T-helper 17 cell (primary cell): ENCODE measurements at regions not wholly inside any gene's neighbourhood (a gene's known extent, or its start where the extent isn't known, plus 50 kb on each side); places are given as distances from the start of the nearest gene placed in this dataset.

Experiments used
- ATAC-seq: fragments of 150-1000 bp; cut with Tn5 transposase; 2 replicates; pipeline ENCODE4 v1.10.0; 2021; ENCODE audit warnings: mild to moderate bottlenecking, moderate library complexity
- DNase-seq, 3 donors: peaks; one replicate each; pipeline versions ENCODE4 v3.0.0 to v3.0.0-alpha.2; 2020 to 2021
- H3K9me3 ChIP-seq: one replicate; pipeline ENCODE4 v1.7.0; 2013; ENCODE audit warnings: low read length, mild to moderate bottlenecking; ENCODE audit not compliant: control insufficient read depth, poor library complexity, severe bottlenecking
- H3K27ac Mint-ChIP-seq: one replicate; pipeline ENCODE4 v1.8.0; 2022; ENCODE audit warnings: mild to moderate bottlenecking, moderate library complexity, mixed read lengths
- H3K27me3 Mint-ChIP-seq: one replicate; pipeline ENCODE4 v1.8.0; 2022; ENCODE audit warnings: mixed read lengths
- H3K36me3 Mint-ChIP-seq: one replicate; pipeline ENCODE4 v1.8.0; 2022; ENCODE audit warnings: low read depth, mixed read lengths
- H3K4me1 Mint-ChIP-seq: one replicate; pipeline ENCODE4 v1.8.0; 2022; ENCODE audit warnings: mild to moderate bottlenecking, mixed read lengths
- H3K4me3 Mint-ChIP-seq: one replicate; pipeline ENCODE4 v1.8.0; 2022; ENCODE audit warnings: mild to moderate bottlenecking, moderate library complexity, mixed read lengths

GRCh38 chr16:54801057-54801844 lies 129.4 kb upstream of the IRX5 start:
- ATAC-seq, result no peak
- H3K36me3 Mint-ChIP-seq, result no peaks in the 10 kb centered on the region
- H3K27me3 Mint-ChIP-seq, result no peaks in the 10 kb centered on the region
- H3K4me1 Mint-ChIP-seq, result no peaks in the 10 kb centered on the region
- no peak for DNase-seq
- H3K9me3 ChIP-seq, result no peaks in the 10 kb centered on the region
- no peak overlapping the region for H3K4me3 Mint-ChIP-seq
- no peak overlapping the region for H3K27ac Mint-ChIP-seq

DNA sequence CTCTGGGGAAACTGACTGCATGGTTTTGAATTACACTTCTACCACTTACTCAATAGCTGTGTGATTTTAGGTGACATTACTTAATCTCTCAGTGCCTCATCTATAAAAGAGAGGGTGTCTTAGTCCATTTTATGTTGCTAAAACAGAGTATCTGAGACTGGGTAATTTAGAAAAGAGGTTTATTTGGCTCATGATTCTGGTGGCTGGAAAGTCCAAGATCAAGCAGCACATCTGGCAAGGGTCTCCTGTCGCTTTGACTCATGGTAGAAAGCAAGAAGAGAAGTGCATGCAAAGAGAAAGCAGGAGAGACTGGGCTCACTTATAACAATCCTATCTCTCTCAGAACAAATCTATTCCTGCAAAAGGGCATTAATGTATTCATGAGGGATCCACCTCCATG lies 132.4 kb upstream of the IRX5 start:
- no peak overlapping the region for H3K4me3 Mint-ChIP-seq
- no peaks in the 10 kb centered on the region for H3K27me3 Mint-ChIP-seq
- no peak for DNase-seq
- ATAC-seq, result no peak
- no peaks in the 10 kb centered on the region for H3K9me3 ChIP-seq
- H3K36me3 Mint-ChIP-seq, result no peaks in the 10 kb centered on the region
- H3K4me1 Mint-ChIP-seq, result no peaks in the 10 kb centered on the region
- no peak overlapping the region for H3K27ac Mint-ChIP-seq

- Mint-ChIP-seq H3K4me1 (no peaks in the 10 kb centered on the region), H3K36me3 (no peaks in the 10 kb centered on the region), H3K27me3 (no peaks in the 10 kb centered on the region), H3K27ac (no peak overlapping the region), H3K4me3 (no peak overlapping the region)
- DNase-seq (no peak), ATAC-seq (no peak)
- no peaks in the 10 kb centered on the region for H3K9me3 ChIP-seq
These were observed 134.5 kb upstream of the IRX5 start for GRCh38 chr16:54796211-54796610.

DNA sequence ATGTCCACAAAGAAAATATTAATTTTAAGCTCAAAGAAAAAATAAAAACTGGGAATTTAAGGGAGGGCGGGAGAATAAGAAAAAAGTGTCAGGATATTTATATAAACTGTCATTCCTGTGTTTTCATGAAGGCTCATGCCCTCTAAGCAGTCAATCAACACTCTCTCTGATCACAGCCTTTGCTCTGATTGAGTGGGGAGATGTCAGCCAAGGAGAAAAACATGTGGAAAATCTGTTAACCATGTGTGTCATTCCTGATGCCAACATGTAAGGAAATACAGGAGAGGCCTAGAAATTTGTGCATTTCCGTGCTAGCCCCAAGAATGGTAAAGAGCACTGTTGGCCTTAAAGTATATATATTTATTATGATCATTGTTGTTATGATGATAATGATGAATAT lies 137.9 kb upstream of the IRX5 start:
- ATAC-seq, result no peak
- H3K27ac Mint-ChIP-seq, result no peak overlapping the region

GRCh38 chr16:54787045-54787444 lies 143.6 kb upstream of the IRX5 start:
- Mint-ChIP-seq H3K27ac (no peak overlapping the region), H3K36me3 (no peaks in the 10 kb centered on the region), H3K27me3 (peaks cover 5% of the 10 kb centered on the region), H3K4me1 (no peaks in the 10 kb centered on the region), H3K4me3 (no peak overlapping the region)
- ATAC-seq (no peak), DNase-seq (no peak)
- H3K9me3 ChIP-seq, result no peaks in the 10 kb centered on the region

More for the DNA sequence above, 137.9 kb upstream of the IRX5 start:
- Mint-ChIP-seq H3K4me1 (no peaks in the 10 kb centered on the region), H3K27me3 (no peaks in the 10 kb centered on the region), H3K4me3 (no peak overlapping the region), H3K36me3 (no peaks in the 10 kb centered on the region)
- no peaks in the 10 kb centered on the region for H3K9me3 ChIP-seq
- DNase-seq, result no peak

GRCh38 chr16:54783980-54784379 lies 146.7 kb upstream of the IRX5 start:
- no peak for ATAC-seq
- no peak overlapping the region for H3K27ac Mint-ChIP-seq
- H3K4me1 Mint-ChIP-seq, result no peaks in the 10 kb centered on the region
- DNase-seq, result no peak
- H3K27me3 Mint-ChIP-seq, result peaks cover 5% of the 10 kb centered on the region
- H3K4me3 Mint-ChIP-seq, result no peak overlapping the region
- no peaks in the 10 kb centered on the region for H3K9me3 ChIP-seq
- H3K36me3 Mint-ChIP-seq, result no peaks in the 10 kb centered on the region

DNA sequence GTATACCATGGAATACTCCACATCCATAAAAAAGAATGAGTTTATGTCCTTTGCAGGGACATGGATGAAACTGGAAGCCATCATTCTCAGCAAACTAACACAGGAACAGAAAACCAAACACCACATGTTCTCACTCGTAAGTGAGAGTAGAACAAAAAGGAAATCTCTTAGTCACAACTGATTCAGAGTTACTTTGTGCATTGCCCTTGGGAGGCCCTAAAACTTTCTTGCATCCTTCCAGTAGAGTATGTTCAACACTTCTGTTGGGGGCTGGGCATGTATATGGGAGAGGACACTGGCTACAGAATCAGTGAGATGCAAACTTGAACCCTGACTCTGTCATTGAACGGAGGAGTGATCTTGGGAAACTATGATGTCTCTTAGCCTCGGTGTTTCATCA lies 147.4 kb upstream of the IRX5 start:
- no peaks in the 10 kb centered on the region for H3K4me1 Mint-ChIP-seq
- H3K27ac Mint-ChIP-seq, result no peak overlapping the region
- no peak for ATAC-seq
- peaks cover 2% of the 10 kb centered on the region for H3K36me3 Mint-ChIP-seq
- no peak for DNase-seq
- H3K27me3 Mint-ChIP-seq, result peaks cover 5% of the 10 kb centered on the region
- H3K4me3 Mint-ChIP-seq, result no peak overlapping the region
- no peaks in the 10 kb centered on the region for H3K9me3 ChIP-seq

GRCh38 chr16:54780266-54780665 lies 150.4 kb upstream of the IRX5 start:
- H3K27ac Mint-ChIP-seq, result no peak overlapping the region
- no peak overlapping the region for H3K4me3 Mint-ChIP-seq
- no peak for DNase-seq
- no peak for ATAC-seq
- no peaks in the 10 kb centered on the region for H3K9me3 ChIP-seq
- peaks cover 2% of the 10 kb centered on the region for H3K36me3 Mint-ChIP-seq
- no peaks in the 10 kb centered on the region for H3K4me1 Mint-ChIP-seq
- peaks cover 5% of the 10 kb centered on the region for H3K27me3 Mint-ChIP-seq

DNA sequence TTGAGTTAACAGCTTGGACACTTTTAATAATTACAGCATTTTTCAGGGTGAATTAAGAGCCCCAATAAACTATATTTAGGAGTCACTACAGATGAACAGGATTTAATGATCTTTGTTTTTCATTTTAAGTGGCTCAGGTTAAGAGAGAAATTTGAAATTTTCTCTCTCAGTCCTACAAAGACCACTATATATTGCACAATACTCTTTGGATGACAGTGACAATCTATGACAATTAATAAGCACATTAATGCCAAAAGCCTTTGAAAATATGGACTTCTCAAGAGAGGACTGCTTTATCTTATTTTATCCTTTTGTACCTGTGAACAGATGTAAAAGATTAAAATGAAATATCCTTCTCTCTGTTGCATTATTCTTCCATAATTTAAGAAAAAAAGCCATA lies 151.1 kb upstream of the IRX5 start:
- ATAC-seq (no peak), DNase-seq (no peak)
- no peak overlapping the region for H3K4me3 Mint-ChIP-seq
- no peak overlapping the region for H3K27ac Mint-ChIP-seq
- H3K9me3 ChIP-seq, result no peaks in the 10 kb centered on the region
- peaks cover 2% of the 10 kb centered on the region for H3K36me3 Mint-ChIP-seq
- H3K27me3 Mint-ChIP-seq, result peaks cover 5% of the 10 kb centered on the region
- no peaks in the 10 kb centered on the region for H3K4me1 Mint-ChIP-seq

DNA sequence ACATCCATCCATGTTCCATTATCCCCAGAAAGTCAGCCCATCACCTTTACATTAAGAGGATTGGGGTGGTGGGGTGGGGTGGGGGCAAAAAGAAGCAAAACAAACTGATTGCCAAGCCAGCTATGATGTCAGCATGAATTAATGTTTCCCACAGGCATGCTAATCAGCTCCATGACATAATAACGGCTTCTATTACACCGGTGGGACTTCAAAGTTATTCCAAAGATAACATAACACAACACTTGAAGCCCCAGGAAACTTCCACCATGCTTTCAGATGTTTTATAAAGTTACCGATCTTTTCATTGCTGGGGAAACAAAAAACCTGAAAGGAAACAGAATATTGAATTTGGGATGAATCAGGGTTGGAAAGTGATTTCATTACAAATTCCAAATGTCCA lies 155.9 kb upstream of the IRX5 start:
- Mint-ChIP-seq H3K4me3 (no peak overlapping the region), H3K36me3 (peaks cover 2% of the 10 kb centered on the region), H3K27ac (no peak overlapping the region), H3K27me3 (peaks cover 5% of the 10 kb centered on the region), H3K4me1 (no peaks in the 10 kb centered on the region)
- DNase-seq, result no peak
- ATAC-seq, result no peak
- H3K9me3 ChIP-seq, result no peaks in the 10 kb centered on the region

DNA sequence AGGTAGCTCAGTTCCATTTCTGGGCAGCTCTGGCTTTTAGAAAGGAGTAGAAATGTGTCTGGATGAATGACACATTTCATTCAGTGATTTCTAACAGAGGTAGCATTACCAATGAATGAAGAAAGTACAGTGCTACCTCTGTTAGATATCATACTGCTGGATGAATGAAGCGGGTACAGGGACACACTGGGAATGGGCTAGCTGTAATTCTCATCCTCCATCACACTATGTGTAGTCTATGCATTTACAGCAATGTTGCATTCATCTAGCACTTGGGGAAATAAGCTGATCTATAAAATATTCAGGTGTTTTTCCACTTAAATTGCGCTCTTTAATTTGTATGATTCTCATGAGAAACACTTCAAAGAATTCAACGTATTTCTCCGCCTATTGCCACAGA lies 158.3 kb upstream of the IRX5 start:
- Mint-ChIP-seq H3K4me3 (no peak overlapping the region), H3K36me3 (no peaks in the 10 kb centered on the region), H3K27me3 (peaks cover 5% of the 10 kb centered on the region), H3K4me1 (no peaks in the 10 kb centered on the region), H3K27ac (no peak overlapping the region)
- ATAC-seq, result no peak
- no peak for DNase-seq
- no peaks in the 10 kb centered on the region for H3K9me3 ChIP-seq

DNA sequence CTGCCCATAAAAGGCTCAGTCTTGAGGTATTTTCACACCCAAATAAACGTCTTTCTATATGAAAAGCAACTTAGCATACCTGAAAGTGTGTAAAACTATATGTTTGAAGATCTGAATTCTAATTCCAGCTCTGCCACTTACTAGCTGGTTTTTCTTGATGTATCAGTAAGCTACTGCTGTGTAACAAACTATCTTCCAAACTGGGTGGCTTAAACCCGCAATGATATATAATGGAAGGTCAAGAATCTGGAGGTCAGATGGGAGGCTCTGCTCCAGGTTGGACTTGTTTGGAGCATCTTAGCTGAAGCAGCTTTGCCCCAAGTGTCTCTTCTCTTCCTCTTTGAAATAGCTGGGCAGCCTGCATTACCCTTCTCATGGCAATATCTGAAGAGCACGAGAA lies 164.3 kb upstream of the IRX5 start:
- Mint-ChIP-seq H3K36me3 (no peaks in the 10 kb centered on the region), H3K4me3 (no peak overlapping the region), H3K27me3 (no peaks in the 10 kb centered on the region), H3K27ac (no peak overlapping the region), H3K4me1 (no peaks in the 10 kb centered on the region)
- DNase-seq (no peak), ATAC-seq (no peak)
- H3K9me3 ChIP-seq, result no peaks in the 10 kb centered on the region

- no peaks in the 10 kb centered on the region for H3K4me1 Mint-ChIP-seq
- DNase-seq (no peak), ATAC-seq (no peak)
- H3K27ac Mint-ChIP-seq, result no peak overlapping the region
- H3K27me3 Mint-ChIP-seq, result no peaks in the 10 kb centered on the region
- no peak overlapping the region for H3K4me3 Mint-ChIP-seq
- H3K9me3 ChIP-seq, result no peaks in the 10 kb centered on the region
- H3K36me3 Mint-ChIP-seq, result peaks cover 2% of the 10 kb centered on the region
These were observed 180.4 kb upstream of the IRX5 start for GRCh38 chr16:54750249-54750648.

DNA sequence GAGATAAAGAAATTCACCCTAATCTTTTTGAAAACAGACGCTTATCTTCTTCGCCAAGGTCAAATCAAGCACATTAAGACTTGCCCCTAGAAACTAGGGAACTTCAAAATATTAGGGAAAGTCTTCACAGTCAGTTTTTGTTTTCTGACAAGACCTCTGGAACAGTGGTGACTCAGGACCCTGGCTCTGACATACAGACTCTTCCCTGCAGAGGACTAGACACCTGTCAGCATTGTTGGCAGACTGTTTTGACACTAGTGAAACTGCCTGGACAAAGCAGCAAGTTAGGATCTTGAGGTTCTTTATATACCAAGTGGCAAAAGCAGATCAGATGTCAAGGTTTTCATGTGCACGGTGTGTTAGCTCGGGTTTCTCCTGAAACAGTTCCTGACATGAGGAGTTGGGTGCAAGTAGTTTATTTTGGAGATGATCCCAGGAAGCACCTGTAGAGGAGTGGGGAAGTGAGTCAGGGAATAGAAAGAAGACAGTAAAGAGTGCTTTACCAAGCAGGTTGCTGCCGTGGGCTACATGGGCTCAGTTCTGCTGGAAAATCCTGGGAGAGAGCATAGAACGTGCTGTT lies 182.0 kb upstream of the IRX5 start:
- H3K4me3 Mint-ChIP-seq, result no peak overlapping the region
- no peak overlapping the region for H3K27ac Mint-ChIP-seq
- H3K36me3 Mint-ChIP-seq, result peaks cover 2% of the 10 kb centered on the region
- no peaks in the 10 kb centered on the region for H3K27me3 Mint-ChIP-seq
- no peaks in the 10 kb centered on the region for H3K9me3 ChIP-seq
- no peaks in the 10 kb centered on the region for H3K4me1 Mint-ChIP-seq
- DNase-seq, result no peak
- ATAC-seq, result no peak
